ENCODE measurements at regions not wholly inside any gene's neighbourhood (a gene's known extent, or its start where the extent isn't known, plus 50 kb on each side); places are given as distances from the start of the nearest gene placed in this dataset.
"Not testable (repeated sequence)": the region's sequence is repeated elsewhere in the genome, so short reads cannot be mapped to it uniquely, and the experiment has no call there.

DNA sequence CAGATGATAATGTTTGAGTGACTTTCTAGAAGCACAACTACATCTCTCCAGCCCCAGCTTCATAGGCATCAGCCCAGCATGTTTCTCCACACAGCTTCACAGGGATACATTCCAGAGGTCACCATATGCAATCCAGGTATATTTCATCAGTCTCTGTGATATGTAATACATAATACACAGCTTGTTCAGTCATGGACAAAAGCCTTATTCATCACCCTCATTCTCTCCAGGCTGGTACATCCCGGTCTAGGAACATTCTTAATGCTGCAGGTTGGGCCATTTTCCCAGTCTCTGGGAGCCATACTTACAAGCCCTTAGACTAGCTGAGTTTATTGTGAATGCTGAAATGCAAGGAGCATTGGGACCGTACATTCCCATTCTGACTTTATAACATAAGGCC, 169.4 kb downstream of the TMEM200A start:
- no peak for DNase-seq
- in situ Hi-C loops (cut with MboI; ENCODE audit: low pct_unique_long_range_greater_than_20kb, low sequenced_read_pairs), result no loop called here

DNA sequence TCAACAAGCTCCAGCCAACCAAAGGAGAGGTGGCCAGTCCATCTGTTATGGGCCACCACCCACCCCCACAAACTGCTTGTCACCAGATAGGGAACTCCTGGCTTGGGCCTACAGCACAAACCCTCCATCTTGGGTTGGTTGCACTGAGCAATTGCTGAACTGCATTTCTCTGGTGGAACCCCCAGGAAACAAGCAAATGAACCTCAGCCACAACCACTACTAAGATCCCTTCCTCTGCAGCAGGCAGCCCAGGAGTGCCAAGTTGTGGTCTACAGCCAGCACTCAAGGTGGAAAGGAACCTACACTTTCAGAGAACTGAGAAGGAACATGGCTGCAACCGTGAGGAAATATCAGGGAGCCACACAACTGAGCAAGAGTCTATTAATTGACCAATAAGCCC, 171.6 kb downstream of the TMEM200A start:
- DNase-seq, result no peak
- in situ Hi-C loops (cut with MboI; ENCODE audit: low pct_unique_long_range_greater_than_20kb, low sequenced_read_pairs), result no loop called here

DNA sequence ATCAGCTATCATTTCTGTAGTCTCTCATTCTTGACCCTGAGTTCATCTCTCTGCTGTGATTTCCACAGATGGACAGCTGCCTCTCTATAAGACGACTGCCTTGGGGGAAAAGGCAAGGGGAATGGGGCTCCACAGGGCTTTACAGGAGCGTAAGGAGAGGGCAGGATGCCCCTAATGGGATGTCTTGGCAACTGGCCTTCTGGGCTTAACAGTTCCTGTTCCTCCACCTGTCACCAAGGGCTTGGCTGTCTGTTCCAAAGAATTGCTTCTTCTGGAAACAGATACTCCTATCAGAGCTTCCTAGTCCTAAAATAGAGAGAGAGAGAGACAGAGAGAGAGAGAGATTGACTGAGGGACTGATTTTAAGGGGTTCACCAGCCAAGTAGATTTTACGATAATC, 181.9 kb downstream of the TMEM200A start:
- in situ Hi-C loops (cut with MboI; ENCODE audit: low pct_unique_long_range_greater_than_20kb, low sequenced_read_pairs), result no loop called here
- no peak for DNase-seq

DNA sequence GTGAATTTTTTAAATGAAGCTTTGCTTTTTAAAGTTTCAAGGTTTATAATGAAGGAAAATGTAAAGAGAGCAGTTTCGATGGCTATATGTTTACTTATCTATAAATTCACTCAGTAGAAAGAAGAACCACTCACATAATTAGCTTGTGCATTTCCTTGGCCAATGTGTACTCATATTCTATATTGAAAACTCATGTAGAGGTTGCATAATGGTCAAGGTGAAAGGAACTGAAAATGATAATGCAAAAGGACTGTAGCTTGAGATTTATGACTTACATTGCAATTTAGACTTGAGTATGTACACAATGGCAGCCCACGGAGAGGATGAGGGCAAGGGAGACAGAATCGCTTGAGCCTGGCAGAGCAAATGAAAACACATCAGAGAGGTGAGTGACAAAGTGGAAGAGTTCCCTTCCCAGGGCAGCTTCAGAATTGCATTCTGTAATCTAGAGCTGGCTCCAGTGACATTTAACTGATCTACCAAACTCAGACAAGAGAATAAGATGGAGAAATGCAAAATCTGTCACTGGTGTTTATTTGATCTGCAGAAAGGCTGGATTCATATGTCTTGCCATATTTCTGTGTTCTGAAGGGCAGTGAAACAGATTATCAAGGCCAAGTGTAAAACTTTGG, 191.8 kb downstream of the TMEM200A start:
- DNase-seq, result no peak
- in situ Hi-C loops (cut with MboI; ENCODE audit: low pct_unique_long_range_greater_than_20kb, low sequenced_read_pairs), result no loop called here

DNA sequence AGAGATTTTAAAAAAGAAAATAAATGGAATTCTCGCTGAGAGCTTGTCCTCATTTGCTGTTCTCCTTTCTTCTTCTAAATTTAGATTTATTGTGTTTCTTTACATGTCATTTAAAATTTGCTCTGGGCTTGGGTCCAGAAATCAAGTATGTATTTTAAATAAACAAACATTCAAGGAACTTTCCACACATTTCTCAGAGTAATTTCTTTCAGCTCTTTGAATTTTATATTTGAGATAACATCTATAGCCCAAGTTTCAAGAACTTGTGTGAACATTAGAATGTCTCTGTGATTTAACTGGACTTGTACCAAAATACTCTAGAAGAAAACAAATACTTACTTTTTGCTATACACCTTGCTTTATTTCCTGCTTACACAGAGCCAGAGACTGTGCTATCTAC, 192.3 kb downstream of the TMEM200A start:
- in situ Hi-C loops (cut with MboI; ENCODE audit: low pct_unique_long_range_greater_than_20kb, low sequenced_read_pairs), result no loop called here
- no peak for DNase-seq

DNA sequence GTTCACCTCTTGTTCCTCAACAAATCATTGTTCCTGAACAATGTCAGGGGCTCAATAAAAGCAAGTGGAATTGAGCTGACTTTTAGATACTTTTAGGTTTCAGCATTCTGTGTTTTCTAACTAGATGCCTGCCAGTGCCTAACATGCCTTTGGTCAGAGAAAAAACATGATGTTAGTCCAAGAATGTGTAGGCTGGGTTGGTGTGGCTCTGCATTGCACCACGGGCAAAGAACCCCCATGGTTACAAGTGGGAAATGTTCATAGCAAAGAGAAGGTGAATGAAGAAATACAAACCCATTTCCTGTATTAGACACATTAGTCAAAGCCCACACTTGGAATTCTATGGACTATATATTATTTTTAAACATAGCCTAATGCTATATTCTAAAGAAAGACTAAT, 193.3 kb downstream of the TMEM200A start:
- DNase-seq, result no peak
- in situ Hi-C loops (cut with MboI; ENCODE audit: low pct_unique_long_range_greater_than_20kb, low sequenced_read_pairs), result no loop called here

DNA sequence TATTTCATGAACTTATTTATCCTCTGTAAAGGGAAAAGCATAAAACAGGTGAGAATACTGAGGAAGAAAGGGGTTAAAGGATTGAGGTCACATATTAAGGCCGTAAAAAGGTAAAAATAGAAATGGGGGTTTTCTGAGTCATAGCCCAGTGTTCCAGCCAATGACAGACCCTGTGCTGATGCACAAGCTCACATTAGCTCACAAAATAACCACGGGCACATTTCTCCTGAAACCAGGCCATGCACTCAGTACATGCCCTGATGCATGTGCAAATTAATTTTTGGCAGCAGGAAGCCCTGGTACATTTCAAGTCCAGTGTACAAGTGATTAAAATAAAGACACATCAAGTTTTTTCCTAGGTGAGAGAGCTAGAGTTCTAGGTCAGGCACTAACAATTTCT, 194.4 kb downstream of the TMEM200A start:
- in situ Hi-C loops (cut with MboI; ENCODE audit: low pct_unique_long_range_greater_than_20kb, low sequenced_read_pairs), result no loop called here

DNA sequence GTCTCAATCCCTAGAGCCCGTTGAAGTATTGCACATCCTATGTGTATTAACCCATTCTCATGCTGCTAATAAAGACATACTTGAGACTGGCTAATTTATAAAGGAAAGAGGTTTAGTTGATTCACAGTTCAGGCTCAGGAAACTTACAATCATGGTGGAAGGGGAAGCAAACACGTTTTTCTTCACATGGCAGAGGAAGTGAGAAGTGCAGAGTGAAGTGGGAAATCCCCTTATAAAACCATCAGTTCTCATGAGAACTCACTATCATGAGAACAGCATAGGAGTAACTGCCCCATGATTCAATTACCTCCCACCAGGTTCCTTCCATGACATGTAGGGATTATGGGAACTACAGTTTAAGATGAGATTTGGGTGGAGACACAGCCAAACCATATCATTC, 195.3 kb downstream of the TMEM200A start:
- DNase-seq; in situ Hi-C loops (cut with MboI; ENCODE audit: low pct_unique_long_range_greater_than_20kb, low sequenced_read_pairs): not testable (repeated sequence)

More for the DNA sequence above, 194.4 kb downstream of the TMEM200A start:
- no peak for DNase-seq

DNA sequence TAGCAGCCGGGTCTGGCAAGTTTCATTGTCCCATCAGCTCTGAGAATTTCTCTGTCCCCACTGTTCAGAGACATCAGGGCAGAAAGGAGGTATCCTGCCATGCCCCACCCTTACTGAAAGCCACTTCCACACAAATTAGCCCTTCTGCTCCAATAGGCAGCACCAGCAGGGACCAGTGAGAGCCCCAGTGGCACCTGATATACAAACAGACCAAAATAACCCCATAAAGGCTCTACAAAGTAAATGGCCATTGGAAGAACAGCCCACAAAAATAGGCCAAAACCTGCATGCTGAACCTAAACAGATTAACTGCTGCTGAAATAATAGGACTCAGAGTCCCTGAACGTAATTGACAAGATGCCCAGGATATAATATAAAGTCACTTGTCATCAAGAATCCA, 199.9 kb downstream of the TMEM200A start:
- in situ Hi-C loops (cut with MboI; ENCODE audit: low pct_unique_long_range_greater_than_20kb, low sequenced_read_pairs), result no loop called here
- no peak for DNase-seq

DNA sequence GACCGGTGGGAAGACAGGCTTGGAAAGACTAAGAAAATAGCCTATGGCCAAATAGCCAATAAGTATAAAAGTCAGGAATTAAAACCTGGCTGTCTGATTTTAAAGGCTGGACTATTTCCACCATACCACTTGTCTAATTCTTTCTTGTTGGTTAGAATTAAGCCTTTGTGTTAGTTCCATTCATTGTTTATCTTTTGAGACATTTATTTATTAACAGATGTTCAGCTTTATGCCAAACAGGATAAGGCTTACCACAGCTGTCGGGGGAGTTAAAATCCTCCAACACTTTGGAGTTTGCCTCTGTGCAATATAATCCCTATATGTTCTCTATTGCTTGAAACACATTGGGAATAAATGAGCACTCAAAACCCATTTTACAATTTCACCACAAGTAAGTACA, 208.3 kb downstream of the TMEM200A start:
- in situ Hi-C loops (cut with MboI; ENCODE audit: low pct_unique_long_range_greater_than_20kb, low sequenced_read_pairs), result no loop called here
- DNase-seq, result no peak

DNA sequence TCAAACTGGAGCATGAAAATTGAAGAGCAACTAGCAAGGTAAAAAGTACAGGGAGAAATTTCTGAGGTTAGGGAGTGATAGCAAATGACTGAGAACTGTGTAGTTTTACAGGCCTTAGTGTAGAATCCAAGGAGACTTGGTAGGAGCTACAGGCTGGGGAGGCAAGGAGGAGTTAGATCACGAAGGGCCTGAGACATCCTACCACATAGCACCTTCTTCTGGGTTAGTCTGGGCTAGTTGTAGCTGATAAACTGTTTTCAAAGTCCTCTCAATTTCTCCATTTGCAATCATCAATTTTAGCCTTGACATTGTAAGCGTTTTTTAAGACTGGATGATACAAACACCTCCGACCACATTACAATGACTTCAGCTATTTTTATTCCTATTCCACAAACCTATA, 209.7 kb downstream of the TMEM200A start:
- DNase-seq, result no peak
- in situ Hi-C loops (cut with MboI; ENCODE audit: low pct_unique_long_range_greater_than_20kb, low sequenced_read_pairs), result no loop called here

DNA sequence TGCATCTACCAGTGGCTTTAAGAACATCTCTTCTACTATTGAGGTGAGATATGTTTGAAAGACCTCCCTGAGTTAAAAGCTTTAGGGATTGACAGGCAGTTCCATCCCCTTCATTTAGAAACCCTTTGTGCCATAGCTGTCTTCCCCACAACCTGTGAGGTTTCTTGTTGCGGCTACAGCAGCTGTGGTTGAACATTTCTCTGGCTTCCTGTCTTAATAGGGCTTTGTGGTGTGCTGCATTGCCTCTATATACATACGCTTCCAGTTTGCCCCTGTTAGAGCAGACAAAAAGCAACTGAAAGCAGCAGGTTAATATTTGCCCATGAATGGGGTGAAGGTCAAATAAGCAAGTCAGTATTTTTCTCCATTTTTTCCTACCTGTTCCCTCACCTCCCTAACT, 210.2 kb downstream of the TMEM200A start:
- in situ Hi-C loops (cut with MboI; ENCODE audit: low pct_unique_long_range_greater_than_20kb, low sequenced_read_pairs), result no loop called here
- peak; percentile 85 for DNase-seq

DNA sequence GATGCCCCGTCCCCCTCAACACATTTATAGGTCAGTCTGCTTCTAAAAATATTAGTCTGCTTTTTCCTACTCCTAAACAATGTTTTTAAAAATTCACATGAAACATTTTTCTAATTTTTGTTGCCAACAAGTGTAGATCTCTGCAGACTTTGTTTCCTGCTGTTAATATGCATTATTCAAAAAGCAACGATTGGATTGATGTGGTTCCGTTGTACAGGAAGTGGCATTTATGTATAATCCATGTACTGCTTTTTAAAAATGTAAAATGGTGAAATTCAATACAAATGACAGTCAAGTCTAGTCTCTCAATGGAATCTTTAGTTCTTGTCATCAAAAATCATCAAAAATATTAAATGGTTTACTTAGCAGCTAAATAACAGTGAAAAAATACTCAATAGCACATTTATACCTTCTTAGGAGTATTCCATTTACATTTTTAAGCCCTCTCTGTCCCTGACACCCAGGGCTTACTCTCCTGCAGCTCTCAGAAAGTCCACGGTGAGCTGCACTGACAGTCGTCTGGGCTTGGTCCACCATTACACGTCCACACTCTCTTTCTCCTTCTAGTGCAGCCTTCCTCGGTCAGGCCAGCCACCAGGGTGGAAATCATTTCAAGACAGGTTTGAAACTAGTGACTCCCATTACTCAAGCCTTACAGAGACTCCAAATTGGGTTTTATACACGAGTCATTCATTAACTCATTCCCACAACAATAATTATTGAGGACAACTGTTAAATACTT, 211.5 kb downstream of the TMEM200A start:
- in situ Hi-C loops (cut with MboI; ENCODE audit: low pct_unique_long_range_greater_than_20kb, low sequenced_read_pairs), result no loop called here

DNA sequence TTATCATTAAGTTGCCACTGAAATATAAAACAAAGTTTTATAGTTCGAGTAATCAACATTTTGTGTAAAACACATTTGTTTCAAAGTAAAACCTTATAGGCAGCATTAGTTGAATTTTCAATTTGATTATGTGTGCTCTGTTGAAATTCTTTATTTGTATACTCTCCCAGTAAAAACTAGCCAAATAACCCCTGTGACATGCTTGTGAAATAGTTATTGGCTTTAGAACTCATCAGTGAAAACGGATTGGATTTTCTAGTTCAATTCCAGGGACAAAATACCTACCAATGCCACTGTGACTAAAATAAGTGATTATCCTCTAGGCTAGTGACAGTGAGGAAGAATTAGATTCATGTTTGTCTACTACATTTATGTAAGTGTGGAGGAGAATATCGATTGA, 212.9 kb downstream of the TMEM200A start:
- DNase-seq, result no peak
- in situ Hi-C loops (cut with MboI; ENCODE audit: low pct_unique_long_range_greater_than_20kb, low sequenced_read_pairs), result no loop called here

More for the DNA sequence above, 211.5 kb downstream of the TMEM200A start:
- no peak for DNase-seq

DNA sequence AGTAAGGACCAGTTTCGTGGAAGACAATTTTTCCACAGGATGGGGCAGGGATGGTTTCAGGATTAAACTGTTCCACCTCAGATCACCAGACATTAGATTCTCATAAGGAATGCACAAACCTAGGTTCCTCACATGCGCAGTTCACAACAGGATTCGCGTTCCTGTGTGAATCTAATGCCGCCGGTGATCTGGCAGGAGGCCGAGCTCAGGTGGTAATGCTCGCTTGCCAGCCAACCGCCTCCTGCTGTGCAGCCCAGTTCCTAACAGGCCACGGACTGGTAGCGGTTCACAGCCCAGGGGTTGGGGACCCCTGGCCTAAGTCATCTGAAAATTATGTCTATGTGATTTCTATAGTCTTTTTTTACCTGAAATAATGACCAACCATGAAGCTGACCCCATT, 217.5 kb downstream of the TMEM200A start:
- in situ Hi-C loops (cut with MboI; ENCODE audit: low pct_unique_long_range_greater_than_20kb, low sequenced_read_pairs), result no loop called here
- no peak for DNase-seq

DNA sequence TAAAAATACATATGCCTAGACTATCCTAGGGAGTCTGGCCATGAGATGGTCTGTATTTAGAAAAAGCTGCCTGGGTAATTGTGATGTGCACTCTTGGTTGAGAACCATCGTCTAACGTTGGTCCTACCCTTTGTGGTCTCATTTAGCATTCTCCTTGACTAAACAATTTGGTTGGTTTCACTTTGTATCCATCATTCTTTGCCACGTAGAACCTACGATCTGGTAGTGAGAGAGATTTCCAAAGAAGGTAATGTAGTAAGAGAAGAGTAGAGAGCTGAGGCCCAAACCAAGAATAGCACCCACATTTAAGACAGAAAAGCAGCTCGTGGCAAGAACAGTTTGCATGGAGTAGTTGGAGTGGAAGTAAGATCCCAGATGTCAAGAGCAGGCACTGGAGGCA, 219.8 kb downstream of the TMEM200A start:
- in situ Hi-C loops (cut with MboI; ENCODE audit: low pct_unique_long_range_greater_than_20kb, low sequenced_read_pairs), result no loop called here

DNA sequence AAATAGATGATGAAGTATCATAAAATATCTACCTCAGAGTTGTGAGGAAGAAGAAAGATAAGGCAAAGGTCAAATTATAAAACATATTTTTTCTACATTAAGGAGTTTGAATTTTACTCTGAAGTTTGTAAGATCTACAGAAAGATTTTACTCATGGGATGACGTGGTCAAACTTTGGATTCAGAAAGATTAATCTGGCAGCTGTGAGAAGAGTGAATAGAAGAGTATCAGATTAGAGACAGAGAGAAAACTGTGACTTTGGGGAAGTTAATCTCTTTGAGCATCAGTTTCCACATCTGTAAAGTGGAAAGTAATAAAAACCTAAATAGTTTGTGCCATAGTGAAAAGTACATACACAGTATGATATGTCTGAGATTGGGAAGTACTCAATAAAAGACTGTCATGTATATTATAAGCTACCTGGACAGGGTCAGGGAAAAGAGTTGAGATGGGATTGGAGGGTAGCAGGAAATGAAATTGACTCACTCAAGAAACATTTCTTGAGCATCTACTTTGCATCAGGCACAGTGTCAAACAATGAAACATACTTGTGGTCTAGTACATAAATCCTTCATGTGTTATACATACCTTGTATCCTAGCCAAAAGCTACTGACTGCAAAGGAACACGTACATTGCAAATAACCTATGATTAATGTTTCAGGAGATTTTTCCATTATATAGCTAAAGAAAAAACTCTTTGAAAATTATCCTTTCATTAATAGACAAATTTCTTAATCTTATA, 222.1 kb downstream of the TMEM200A start:
- in situ Hi-C loops (cut with MboI; ENCODE audit: low pct_unique_long_range_greater_than_20kb, low sequenced_read_pairs), result no loop called here
- no peak for DNase-seq

More for the DNA sequence above, 219.8 kb downstream of the TMEM200A start:
- no peak for DNase-seq

DNA sequence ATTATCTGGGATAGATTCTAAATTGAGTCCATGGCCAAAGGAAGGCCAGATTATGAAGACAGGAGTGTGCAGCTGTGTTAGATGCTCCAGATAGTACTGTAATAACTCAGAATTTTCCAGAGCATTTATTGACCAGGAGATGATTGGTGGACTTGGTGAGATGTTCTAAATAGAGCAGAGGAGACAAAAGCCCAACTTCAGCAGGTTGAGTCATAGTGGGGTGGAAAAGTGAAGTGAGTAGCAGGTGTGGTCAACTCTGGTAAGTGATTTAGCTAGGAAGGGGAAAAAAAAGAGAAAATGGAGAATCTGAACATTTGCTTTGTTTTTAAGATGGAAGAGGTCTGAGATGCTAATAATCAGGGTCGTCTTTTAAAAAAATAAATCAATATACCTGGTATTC, 227.4 kb downstream of the TMEM200A start:
- no peak for DNase-seq
- in situ Hi-C loops (cut with MboI; ENCODE audit: low pct_unique_long_range_greater_than_20kb, low sequenced_read_pairs), result no loop called here

DNA sequence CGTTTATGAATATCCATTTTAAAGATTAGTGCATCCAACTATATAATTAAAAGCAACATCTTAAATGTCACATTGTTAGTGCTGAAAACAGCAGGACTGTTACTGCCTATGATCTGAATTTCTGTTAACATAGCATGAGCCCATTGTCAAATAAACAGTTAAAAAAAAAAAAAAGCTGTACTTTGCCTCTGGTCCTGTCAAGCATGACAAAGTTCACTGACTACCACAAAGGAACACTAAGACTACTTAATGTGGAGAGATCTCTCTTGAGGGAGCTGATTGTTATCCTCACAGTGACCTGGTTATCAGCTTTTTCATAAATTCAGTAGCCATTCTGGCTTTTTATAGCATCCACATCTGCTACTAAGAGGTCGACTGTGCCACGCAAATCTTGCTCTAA, 228.1 kb downstream of the TMEM200A start:
- DNase-seq, result no peak

More for the DNA sequence above, 228.1 kb downstream of the TMEM200A start:
- in situ Hi-C loops (cut with MboI; ENCODE audit: low pct_unique_long_range_greater_than_20kb, low sequenced_read_pairs), result no loop called here

Measured in KBM-7 (cell line).